ENCODE measurements at regions not wholly inside any gene's neighbourhood (a gene's known extent, or its start where the extent isn't known, plus 50 kb on each side); places are given as distances from the start of the nearest gene placed in this dataset.
"Not testable (repeated sequence)": the region's sequence is repeated elsewhere in the genome, so short reads cannot be mapped to it uniquely, and the experiment has no call there.

- no peak for DNase-seq (ENCODE audit: low read depth in 2 of 2)
Observed at GRCh38 chr16:87200637-87201036, 116.6 kb downstream of the C16orf95 start.

DNA sequence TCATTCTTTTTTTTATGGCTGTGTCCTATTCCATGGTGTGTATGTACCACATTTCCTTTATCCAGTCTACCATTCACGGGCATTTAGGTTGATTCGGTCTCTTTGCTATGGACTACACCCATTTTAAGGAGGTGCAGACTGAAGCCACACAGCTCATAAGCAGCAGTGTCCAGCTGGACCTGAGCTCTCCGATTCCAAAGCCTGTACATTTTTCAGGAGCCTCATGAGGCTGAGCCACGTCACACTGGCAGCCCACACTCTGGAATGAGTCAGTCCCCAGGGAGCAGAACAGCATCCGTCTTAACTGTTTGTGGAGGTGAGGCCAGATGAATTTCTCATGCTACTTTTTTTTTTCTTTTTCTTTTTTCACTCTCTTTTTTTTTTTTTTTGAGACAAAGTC is 116.1 kb downstream of the C16orf95 start:
- DNase-seq (ENCODE audit: low read depth in 2 of 2), result no peak

DNA sequence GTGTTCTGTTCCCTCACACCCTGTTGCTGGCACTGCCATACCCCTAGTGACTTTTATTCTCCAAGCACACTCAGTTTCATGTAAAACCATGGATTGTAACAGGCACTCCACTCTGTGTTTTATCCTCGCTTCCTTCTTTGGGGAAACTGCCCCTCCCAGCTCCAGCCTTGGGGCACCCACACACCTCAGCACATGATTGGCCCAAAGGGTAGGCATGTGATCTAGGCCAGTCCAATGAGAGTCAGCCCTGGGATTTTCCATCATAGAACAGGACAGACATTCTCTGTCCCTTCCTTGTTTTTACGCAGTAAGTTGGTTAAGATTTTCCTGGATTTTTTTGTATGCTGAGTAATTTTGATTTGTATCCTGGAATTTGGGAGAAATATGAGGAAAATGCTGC is 115.4 kb downstream of the C16orf95 start:
- no peak for DNase-seq (ENCODE audit: low read depth in 2 of 2)

GRCh38 chr16:87202346-87202745 is 114.8 kb downstream of the C16orf95 start:
- DNase-seq (ENCODE audit: low read depth in 2 of 2), result no peak

DNA sequence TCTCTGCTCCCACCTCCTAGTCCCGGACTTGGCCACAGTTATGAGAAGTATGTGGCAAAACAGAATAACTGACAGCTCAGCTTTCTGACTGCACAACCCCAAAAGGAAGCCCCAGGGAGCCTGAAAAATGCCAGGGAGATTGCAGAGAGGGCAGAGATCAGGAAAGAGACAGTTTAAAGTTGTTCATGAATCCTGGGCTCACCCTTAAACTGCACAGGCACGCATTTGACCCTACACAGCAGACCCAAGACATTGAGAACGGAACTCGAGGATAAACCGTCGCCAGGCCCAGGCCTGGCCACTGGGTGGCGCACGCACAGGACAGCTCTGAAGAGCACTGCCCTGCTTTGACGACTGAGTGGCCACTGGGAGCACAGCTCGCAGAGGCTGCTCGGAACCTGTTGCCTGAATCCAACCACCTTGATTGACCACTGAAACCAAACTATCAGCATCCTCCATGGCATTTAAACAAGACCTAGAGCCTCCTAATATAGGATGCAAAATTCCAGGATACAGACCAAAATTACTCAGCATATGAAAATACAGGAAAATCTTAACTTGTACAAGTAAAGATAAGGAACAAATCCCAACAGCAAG is 114.0 kb downstream of the C16orf95 start:
- peak; percentile 34 to 35 for DNase-seq (ENCODE audit: low read depth in 2 of 2)

DNA sequence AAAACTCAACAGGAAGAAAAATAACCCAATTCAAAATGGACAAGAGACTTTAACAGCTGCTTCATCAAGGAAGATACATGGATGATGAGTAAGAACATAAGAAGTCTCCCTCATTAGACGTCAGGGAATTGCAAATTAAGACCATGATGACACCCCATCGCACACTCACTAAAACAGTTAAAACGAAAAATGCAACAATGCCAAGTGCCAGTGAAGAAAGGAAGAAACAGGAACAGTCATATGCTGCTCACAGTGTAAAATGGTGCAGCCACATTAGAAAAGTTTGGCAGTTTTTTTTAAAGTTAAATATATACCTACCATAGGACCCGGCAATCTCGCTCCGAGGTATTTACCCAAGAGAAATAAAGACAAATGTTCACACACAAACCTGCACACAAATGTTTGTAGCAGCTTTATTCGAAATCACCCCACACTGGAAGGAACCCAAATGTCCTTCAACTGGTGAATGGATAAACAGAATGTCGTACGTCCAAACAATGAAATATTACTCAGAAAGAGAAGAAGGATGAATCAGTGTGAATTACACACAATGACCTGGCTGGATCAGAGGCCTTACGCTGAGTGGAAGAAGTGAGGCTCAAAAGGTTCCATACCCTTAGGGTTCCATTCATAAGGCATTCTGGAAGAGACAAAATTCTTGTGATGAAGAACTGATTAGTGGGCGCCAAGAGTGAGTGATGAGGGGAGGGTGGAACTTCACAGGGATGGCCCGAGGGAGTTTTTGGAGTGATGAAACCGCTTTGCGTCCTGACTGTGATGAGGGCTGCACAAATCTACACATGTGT is 110.3 kb downstream of the C16orf95 start:
- no peak for DNase-seq (ENCODE audit: low read depth in 2 of 2)

GRCh38 chr16:87207509-87207908 is 109.7 kb downstream of the C16orf95 start:
- DNase-seq (ENCODE audit: low read depth in 2 of 2), result no peak

GRCh38 chr16:87207965-87208364 is 109.2 kb downstream of the C16orf95 start:
- no peak for DNase-seq (ENCODE audit: low read depth in 2 of 2)

DNA sequence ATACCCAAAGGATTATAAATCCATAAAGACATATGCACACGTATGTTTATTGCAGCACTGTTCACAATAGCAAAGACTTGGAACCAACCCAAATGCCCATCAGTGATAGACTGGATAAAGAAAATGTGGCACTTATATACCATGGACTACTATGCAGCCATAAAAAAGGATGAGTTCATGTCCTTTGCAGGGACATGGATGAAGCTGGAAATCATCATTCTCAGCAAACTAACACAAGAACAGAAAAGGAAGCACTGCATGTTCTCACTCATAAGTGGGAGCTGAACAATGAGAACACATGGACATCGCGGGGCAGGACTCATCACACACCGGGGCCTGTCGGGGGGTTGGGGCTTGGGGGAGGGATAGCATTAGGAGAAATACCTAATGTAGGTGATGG is 108.2 kb downstream of the C16orf95 start:
- DNase-seq (ENCODE audit: low read depth in 2 of 2), result not testable (repeated sequence)

DNA sequence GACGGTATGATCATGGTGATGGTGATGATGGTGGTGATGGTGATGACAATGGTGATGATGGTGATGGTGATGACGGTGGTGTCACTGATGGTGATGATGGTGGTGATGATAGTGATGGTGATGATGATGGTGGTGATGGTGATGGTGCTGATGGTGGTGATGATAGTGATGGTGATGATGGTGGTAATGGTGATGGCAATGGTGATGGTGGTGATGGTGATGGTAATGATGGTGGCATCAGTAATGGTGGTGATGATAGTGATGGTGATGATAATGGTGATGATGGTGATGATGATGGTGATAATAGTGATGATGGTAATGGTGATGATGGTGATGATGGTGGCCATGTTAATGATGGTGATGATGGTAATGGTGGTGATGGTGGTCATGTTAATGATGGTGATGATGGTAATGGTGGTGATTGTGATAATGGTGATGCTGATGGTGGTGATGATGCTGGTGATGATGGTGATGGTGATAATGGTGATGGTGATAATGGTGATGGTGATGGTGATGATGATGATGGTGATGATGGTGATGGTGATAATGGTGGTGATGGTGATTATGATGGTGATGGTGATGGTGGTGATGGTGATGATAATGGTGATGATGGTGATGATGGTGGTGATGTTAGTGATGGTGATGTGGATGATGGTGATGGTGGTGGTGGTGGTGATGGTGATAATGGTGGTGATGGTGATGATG is 107.2 kb downstream of the C16orf95 start:
- no peak for DNase-seq (ENCODE audit: low read depth in 2 of 2)

DNA sequence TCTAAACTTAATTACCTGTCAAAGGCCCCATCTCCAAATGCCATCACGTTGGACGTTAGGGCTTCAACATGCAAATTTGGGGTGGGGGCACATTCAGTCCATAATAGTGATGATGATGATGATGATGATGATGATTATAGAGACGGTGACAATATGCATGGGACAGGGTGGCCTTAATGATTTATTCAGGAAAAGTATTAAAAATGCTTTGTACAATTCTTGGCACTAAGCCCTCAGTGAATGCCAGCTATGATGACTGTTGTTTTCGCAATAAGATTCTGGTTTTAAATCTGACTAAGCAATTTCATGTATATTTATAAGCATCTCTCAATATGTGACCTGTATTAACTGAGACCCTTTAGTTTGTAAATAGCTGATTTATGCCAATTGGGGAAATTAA is 106.3 kb downstream of the C16orf95 start:
- no peak for DNase-seq (ENCODE audit: low read depth in 2 of 2)

DNA sequence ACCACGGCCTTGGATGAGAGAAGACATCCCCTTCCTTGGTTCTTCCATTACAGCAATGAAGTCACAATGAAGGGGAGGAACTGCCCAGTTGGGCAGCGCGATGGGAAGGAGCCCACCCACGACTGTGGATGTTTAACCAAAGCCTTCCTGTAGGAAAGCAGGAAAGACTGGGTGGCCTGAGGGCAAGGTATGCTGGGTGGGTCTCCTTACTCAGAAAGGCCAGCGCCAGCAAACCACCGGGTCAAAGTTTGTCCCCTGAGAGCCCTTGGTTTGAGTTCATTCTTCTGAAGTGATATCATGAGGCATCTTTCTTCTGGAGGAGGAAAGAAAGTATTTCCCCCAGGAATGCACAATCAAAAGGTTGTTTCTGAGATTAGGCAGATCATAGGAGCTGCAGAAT is 105.2 kb downstream of the C16orf95 start:
- no peak for DNase-seq (ENCODE audit: low read depth in 2 of 2)

- DNase-seq (ENCODE audit: low read depth in 2 of 2), result no peak
Observed at GRCh38 chr16:87213536-87213935, 103.7 kb downstream of the C16orf95 start.

- DNase-seq (ENCODE audit: low read depth in 2 of 2), result no peak
Observed at GRCh38 chr16:87216148-87216840, 100.9 kb downstream of the C16orf95 start.

- DNase-seq (ENCODE audit: low read depth in 2 of 2), result no peak
Observed at GRCh38 chr16:87216841-87217275, 100.3 kb downstream of the C16orf95 start.

- DNase-seq (ENCODE audit: low read depth in 2 of 2), result not testable (repeated sequence)
Observed at GRCh38 chr16:87217802-87218201, 99.4 kb downstream of the C16orf95 start.

DNA sequence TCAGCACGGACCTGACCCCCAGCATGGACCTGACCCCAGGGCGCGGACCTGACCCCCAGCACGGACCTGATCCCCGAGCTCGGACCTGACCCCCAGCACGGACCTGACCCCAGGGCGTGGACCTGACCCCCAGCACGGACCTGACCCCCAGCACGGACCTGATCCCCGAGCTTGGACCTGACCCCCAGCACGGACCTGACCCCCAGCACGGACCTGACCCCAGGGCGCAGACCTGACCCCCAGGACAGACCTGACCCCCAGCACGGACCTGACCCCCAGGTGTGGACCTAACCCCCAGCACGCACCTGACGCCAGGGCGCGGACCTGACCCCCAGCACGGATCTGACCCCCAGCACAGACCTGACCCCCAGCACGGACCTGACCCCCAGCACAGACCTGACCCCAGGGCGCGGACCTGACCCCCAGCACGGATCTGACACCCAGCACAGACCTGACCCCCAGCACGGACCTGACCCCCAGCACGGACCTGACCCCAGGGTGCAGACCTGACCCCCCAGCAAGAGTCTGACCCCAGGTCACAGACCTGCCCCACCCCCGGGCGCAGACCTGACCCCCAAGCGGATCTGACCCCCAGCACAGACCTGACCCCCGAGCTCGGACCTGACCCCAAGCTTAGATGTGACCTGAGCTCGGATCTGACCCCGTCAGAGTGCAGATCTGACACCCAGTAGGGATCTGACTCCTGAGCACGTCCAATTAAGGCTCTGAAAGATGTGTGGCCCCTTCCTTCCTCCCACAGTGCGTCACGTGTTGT is 98.7 kb downstream of the C16orf95 start:
- no peak for DNase-seq (ENCODE audit: low read depth in 2 of 2)

DNA sequence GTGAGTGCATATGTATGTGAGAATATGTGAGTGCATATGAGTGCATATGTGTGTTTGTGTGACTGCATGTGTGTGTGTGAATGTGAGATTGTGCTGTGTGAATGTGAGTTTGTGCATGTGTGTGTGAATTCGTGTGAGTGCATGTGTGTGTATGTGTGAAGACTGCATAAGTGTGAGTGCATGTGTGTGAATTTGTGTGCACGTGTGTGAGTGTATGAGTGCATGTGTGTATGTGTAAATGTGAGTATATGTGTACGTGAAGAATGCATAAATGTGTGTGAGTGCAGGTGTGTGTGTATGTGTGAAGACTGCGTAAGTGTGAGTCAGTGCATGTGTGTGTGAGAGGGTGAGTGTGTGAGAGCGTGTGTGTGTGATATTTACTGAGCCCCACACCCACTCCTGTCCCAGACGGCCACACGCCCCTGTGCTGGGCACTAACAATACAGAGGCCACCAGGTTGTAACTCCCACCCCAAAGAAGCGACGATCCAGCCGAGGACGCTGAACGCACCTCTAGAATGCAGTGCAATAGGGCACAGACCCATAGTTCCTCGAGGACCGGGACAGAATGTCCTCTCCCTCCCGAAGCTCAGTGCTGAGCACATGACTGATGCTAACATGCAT is 97.8 kb downstream of the C16orf95 start:
- DNase-seq (ENCODE audit: low read depth in 2 of 2), result no peak

GRCh38 chr16:87221633-87222032 is 95.6 kb downstream of the C16orf95 start:
- DNase-seq (ENCODE audit: low read depth in 2 of 2), result no peak

GRCh38 chr16:87222335-87222734 is 94.9 kb downstream of the C16orf95 start:
- no peak for DNase-seq (ENCODE audit: low read depth in 2 of 2)

- DNase-seq (ENCODE audit: low read depth in 2 of 2), result no peak
Observed at GRCh38 chr16:87223656-87224248, 93.4 kb downstream of the C16orf95 start.

All from stimulated activated CD8-positive, alpha-beta memory T cell treated with anti-CD3 and anti-CD28 coated beads, Interleukin-15, amount 100 ng/mL, for 48 hours (primary cell).